H1 (cell line): ENCODE measurements at regions not wholly inside any gene's neighbourhood (a gene's known extent, or its start where the extent isn't known, plus 50 kb on each side); places are given as distances from the start of the nearest gene placed in this dataset.

Experiments
- CTCF ChIA-PET: fragments of 300-600 bp; sonication (Branson Sonifier 250); formaldehyde crosslinking; loops from one replicate; lab custom pipeline; 2021; ENCODE audit not compliant: partially characterized antibody; lab: Charles Lee
- POLR2A ChIA-PET: fragments of 300-600 bp; sonication (Branson Sonifier 250); formaldehyde crosslinking; loops from one replicate; lab custom pipeline; 2021; ENCODE audit warnings: inconsistent platforms; ENCODE audit not compliant: partially characterized antibody; lab: Charles Lee
- DNase-seq, 2 experiments: peaks; one replicate each; pipeline versions ENCODE4 v3.0.0 to v3.0.0-alpha.2; 2010 to 2022; ENCODE audit warnings: low spot score in 2 of 2, low read depth in 1 of 2, mixed read lengths in 1 of 2
- FAIRE-seq: peaks from 2 replicates; lab custom pipeline; 2011; peaks lifted over from hg19 to GRCh38; lab: Jason Lieb, UNC
- H2AFZ ChIP-seq: 2 replicates; pipeline ENCODE4 v1.8.1; 2012; ENCODE audit warnings: low read length, inconsistent platforms
- H2AK5ac ChIP-seq: 2 replicates; pipeline ENCODE4 v1.6.1; 2013; ENCODE audit warnings: low read depth, low read length
- H2BK120ac ChIP-seq: replicated peaks from 2 replicates; pipeline ENCODE3; 2013; ENCODE audit warnings: low read depth, low read length, inconsistent platforms
- H2BK12ac ChIP-seq: 2 replicates; pipeline ENCODE4 v1.6.1; 2013; ENCODE audit warnings: low read depth, low read length
- H2BK15ac ChIP-seq: 2 replicates; pipeline ENCODE4 v1.6.1; 2013; ENCODE audit warnings: low read length
- H2BK20ac ChIP-seq: 2 replicates; pipeline ENCODE4 v1.6.1; 2013; ENCODE audit warnings: low read length
- H2BK5ac ChIP-seq: 2 replicates; pipeline ENCODE4 v1.6.1; 2013; ENCODE audit warnings: low read depth, low read length
- H3K14ac ChIP-seq: 2 replicates; pipeline ENCODE4 v1.6.1; 2013; ENCODE audit warnings: inconsistent platforms; ENCODE audit not compliant: insufficient read length
- H3K18ac ChIP-seq: 2 replicates; pipeline ENCODE4 v1.6.1; 2013; ENCODE audit warnings: low read length; ENCODE audit errors: extremely low read depth
- H3K23ac ChIP-seq: 2 replicates; pipeline ENCODE4 v1.6.1; 2013; ENCODE audit warnings: inconsistent platforms; ENCODE audit not compliant: insufficient read length
- H3K23me2 ChIP-seq: 2 replicates; pipeline ENCODE4 v1.6.1; 2013; ENCODE audit warnings: low read depth, low read length
- H3K27ac ChIP-seq: 2 replicates; pipeline ENCODE4 v1.6.1; 2011; ENCODE audit warnings: low read depth, low read length, inconsistent platforms
- H3K27me3 ChIP-seq, 4 experiments: replicated peaks in 1 of 4; 1 replicate in 1 of 4; 2 replicates in 3 of 4; pipeline versions ENCODE4 v1.6.1 to v1.8.1; 2011 to 2013; ENCODE audit warnings: low read length in 3 of 4, mild to moderate bottlenecking in 3 of 4, inconsistent platforms in 2 of 4, mixed read lengths in 2 of 4, moderate library complexity in 1 of 4; ENCODE audit not compliant: control insufficient read depth in 3 of 4, insufficient read depth in 3 of 4; ENCODE audit errors: extremely low read depth in 1 of 4
- H3K36me3 ChIP-seq, 4 experiments: 2 replicates each; pipeline versions ENCODE4 v1.6.1 to v1.8.1; 2011 to 2013; ENCODE audit warnings: mild to moderate bottlenecking in 4 of 4, low read length in 3 of 4, moderate library complexity in 2 of 4, control low read depth in 1 of 4, inconsistent platforms in 1 of 4; ENCODE audit not compliant: insufficient read depth in 4 of 4, control insufficient read depth in 2 of 4
- H3K4ac ChIP-seq: replicated peaks from 2 replicates; pipeline ENCODE3; 2013; ENCODE audit warnings: low read length, low read depth, mixed read lengths, inconsistent platforms; ENCODE audit not compliant: insufficient read length
- H3K4me1 ChIP-seq, 4 experiments: replicated peaks in 1 of 4; 1 replicate in 1 of 4; 2 replicates in 3 of 4; pipeline versions ENCODE4 v1.6.1 to v1.8.1; 2011 to 2013; ENCODE audit warnings: low read length in 3 of 4, inconsistent platforms in 2 of 4, mixed read lengths in 1 of 4; ENCODE audit not compliant: insufficient read depth in 4 of 4, control insufficient read depth in 3 of 4
- H3K4me2 ChIP-seq, 2 experiments: 2 replicates each; pipeline versions ENCODE4 v1.6.1 to v1.8.1; 2011 to 2013; ENCODE audit warnings: low read depth in 2 of 2, low read length in 2 of 2, control low read depth in 1 of 2, inconsistent platforms in 1 of 2, mild to moderate bottlenecking in 1 of 2; ENCODE audit not compliant: insufficient read depth in 1 of 2
- H3K4me3 ChIP-seq, 4 experiments: fragments of 200-600, 300-600 bp in 1 of 4; sonication (generic), shearing (Covaris generic), sonication (Bioruptor Twin) in 1 of 4; 2 replicates each; pipeline versions ENCODE4 v1.5.1 to v1.8.1; 2011 to 2016; ENCODE audit warnings: low read length in 4 of 4, low read depth in 3 of 4, control low read depth in 2 of 4, inconsistent platforms in 2 of 4, mild to moderate bottlenecking in 2 of 4, mixed read lengths in 1 of 4, moderate library complexity in 1 of 4; ENCODE audit not compliant: insufficient read depth in 2 of 4; ENCODE audit errors: extremely low read depth in 1 of 4
- H3K56ac ChIP-seq: replicated peaks from 2 replicates; pipeline ENCODE3; 2013; ENCODE audit warnings: low read depth, mild to moderate bottlenecking, mixed read lengths, low read length, inconsistent platforms; ENCODE audit not compliant: insufficient read length
- H3K79me1 ChIP-seq: 2 replicates; pipeline ENCODE4 v1.6.1; 2013; ENCODE audit warnings: low read depth, low read length, control low read depth
- H3K79me2 ChIP-seq, 2 experiments: 2 replicates each; pipeline versions ENCODE4 v1.6.1 to v1.8.1; 2012 to 2013; ENCODE audit warnings: low read length in 2 of 2, mild to moderate bottlenecking in 2 of 2, inconsistent platforms in 1 of 2; ENCODE audit not compliant: insufficient read depth in 2 of 2, control insufficient read depth in 1 of 2
- H3K9ac ChIP-seq, 4 experiments: replicated peaks in 1 of 4; 1 replicate in 1 of 4; 2 replicates in 3 of 4; pipeline versions ENCODE4 v1.6.1 to v1.8.1; 2011 to 2013; ENCODE audit warnings: low read depth in 3 of 4, low read length in 3 of 4, control low read depth in 2 of 4, mild to moderate bottlenecking in 2 of 4, moderate library complexity in 2 of 4, inconsistent platforms in 1 of 4; ENCODE audit errors: extremely low read depth in 1 of 4
- H3K9me3 ChIP-seq, 2 experiments: 2 replicates each; pipeline versions ENCODE4 v1.6.1 to v1.8.1; 2012 to 2013; ENCODE audit warnings: mild to moderate bottlenecking in 2 of 2, moderate library complexity in 2 of 2, control low read depth in 1 of 2, inconsistent platforms in 1 of 2, low read depth in 1 of 2, low read length in 1 of 2, mixed read lengths in 1 of 2; ENCODE audit not compliant: insufficient read depth in 2 of 2
- H4K20me1 ChIP-seq, 2 experiments: replicated peaks in 1 of 2; 2 replicates each; pipeline versions ENCODE3 to v1.8.1; 2011 to 2013; ENCODE audit warnings: inconsistent platforms in 2 of 2, low read length in 2 of 2, mild to moderate bottlenecking in 1 of 2; ENCODE audit not compliant: insufficient read depth in 2 of 2, control insufficient read depth in 1 of 2
- H4K5ac ChIP-seq: 2 replicates; pipeline ENCODE4 v1.6.1; 2013; ENCODE audit warnings: low read length, low read depth, mixed read lengths, inconsistent platforms; ENCODE audit not compliant: insufficient read length
- H4K8ac ChIP-seq: 2 replicates; pipeline ENCODE4 v1.8.0; 2013; ENCODE audit warnings: mild to moderate bottlenecking, moderate library complexity, low read length, inconsistent platforms; ENCODE audit not compliant: insufficient read depth; ENCODE audit errors: extremely low read depth
- H4K91ac ChIP-seq: replicated peaks from 2 replicates; pipeline ENCODE3; 2013; ENCODE audit warnings: low read length, mixed read lengths, inconsistent platforms; ENCODE audit not compliant: insufficient read length
- BCL11A ChIP-seq, 2 experiments: IDR thresholded peaks; one replicate each; pipeline ENCODE4 v1.6.1; 2011; ENCODE audit warnings: low read depth in 2 of 2, low read length in 2 of 2, mild to moderate bottlenecking in 2 of 2
- CHD2 ChIP-seq: IDR thresholded peaks from 2 replicates; pipeline ENCODE4 v1.6.1; 2012; ENCODE audit warnings: low read length, improper control_type of control experiment
- GTF2F1 ChIP-seq: IDR thresholded peaks from 2 replicates; pipeline ENCODE4 v1.6.1; 2012; ENCODE audit warnings: low read depth, low read length, improper control_type of control experiment, borderline replicate concordance
- KDM4A ChIP-seq: IDR thresholded peaks from one replicate; pipeline ENCODE4 v1.7.1; 2012; ENCODE audit warnings: low read depth, mild to moderate bottlenecking, moderate library complexity, low read length, inconsistent platforms; ENCODE audit not compliant: severe bottlenecking
- RFX5 ChIP-seq: IDR thresholded peaks from 2 replicates; pipeline ENCODE4 v1.6.1; 2011; ENCODE audit warnings: low read depth, low read length, improper control_type of control experiment, borderline replicate concordance
- RNF2 ChIP-seq: fragments of 200-900, 300-1000 bp; sonication (generic); IDR thresholded peaks from 2 replicates; pipeline ENCODE4 v1.7.1; 2016; ENCODE audit warnings: borderline replicate concordance, low read depth, mild to moderate bottlenecking, antibody characterized with exemption, low read length; ENCODE audit not compliant: poor library complexity, severe bottlenecking; ENCODE audit errors: missing control alignments
- SIN3A ChIP-seq, 2 experiments: IDR thresholded peaks in 1 of 2; conservative IDR thresholded peaks in 1 of 2; 2 replicates each; pipeline ENCODE4 v1.6.1; 2011 to 2012; ENCODE audit warnings: low read length in 2 of 2, improper control_type of control experiment in 1 of 2, low read depth in 1 of 2, mild to moderate bottlenecking in 1 of 2
- SIRT6 ChIP-seq: IDR thresholded peaks from one replicate; pipeline ENCODE4 v1.7.1; 2012; ENCODE audit warnings: low read length, inconsistent platforms
- SP4 ChIP-seq: IDR thresholded peaks from 2 replicates; pipeline ENCODE4 v1.6.1; 2012; ENCODE audit warnings: low read length, inconsistent platforms
- TAF7 ChIP-seq: optimal IDR thresholded peaks from 2 replicates; pipeline ENCODE3; 2011; ENCODE audit warnings: low read depth, mild to moderate bottlenecking, inconsistent platforms, low read length, moderate library complexity, borderline replicate concordance
- USF2 ChIP-seq: IDR thresholded peaks from 2 replicates; pipeline ENCODE4 v1.6.1; 2011; ENCODE audit warnings: low read length, improper control_type of control experiment
- YY1 ChIP-seq: IDR thresholded peaks from 2 replicates; pipeline ENCODE4 v1.6.1; 2011; ENCODE audit warnings: low read depth, mild to moderate bottlenecking, low read length
- WGBS, 2 experiments: shearing (Covaris generic) in 1 of 2; methylation state at CpG; one replicate each; pipeline versions ENCODE4 v1.1.6 to v1.1.7; 2013 to 2015; ENCODE audit warnings: low lambda C conversion rate in 2 of 2, mixed read lengths in 2 of 2, inconsistent platforms in 1 of 2, low coverage in 1 of 2, missing lambda C conversion rate in 1 of 2; ENCODE audit not compliant: insufficient replicate concordance in 2 of 2, insufficient coverage in 1 of 2, insufficient read length in 1 of 2; ENCODE audit errors: extremely low coverage in 1 of 2, missing lambda C conversion rate in 1 of 2; 5-methylcytosine and 5-hydroxymethylcytosine counted together

GRCh38 chr5:104353371-104353770, 790.8 kb upstream of the NUDT12 start:
- H2BK20ac ChIP-seq, result no peak overlapping the region
- H2AK5ac ChIP-seq, result no peak overlapping the region
- H3K4me2 ChIP-seq, result no peak overlapping the region
- no peak overlapping the region; the same call in 1 of the 2 replicates for H2AFZ ChIP-seq
- H3K27me3 ChIP-seq, result no peaks in the 10 kb centered on the region
- no peak overlapping the region for H3K56ac ChIP-seq
- no peak overlapping the region for H3K23ac ChIP-seq
- no peak overlapping the region for H3K27ac ChIP-seq
- no peaks in the 10 kb centered on the region for H3K36me3 ChIP-seq
- H4K8ac ChIP-seq, result no peak overlapping the region
- no peak overlapping the region for H3K4ac ChIP-seq
- 82% methylated on average over 4 of the region's 4 CpGs; no CpG with 5 or more reads in 1 of the 2 experiments for WGBS, 2 experiments
- H3K18ac ChIP-seq, result no peak overlapping the region
- no peak overlapping the region for H2BK12ac ChIP-seq
- no peak overlapping the region for H3K4me3 ChIP-seq
- H4K20me1 ChIP-seq, result no peaks in the 10 kb centered on the region
- H2BK15ac ChIP-seq, result no peak overlapping the region
- no peak for DNase-seq
- H4K91ac ChIP-seq, result no peak overlapping the region
- H3K14ac ChIP-seq, result no peak overlapping the region
- no peak overlapping the region for H3K9ac ChIP-seq
- ChIA-PET CTCF (no interaction called here), POLR2A (no interaction called here)
- H3K79me2 ChIP-seq, result no peaks in the 10 kb centered on the region
- no peak overlapping the region for H2BK5ac ChIP-seq
- H2BK120ac ChIP-seq, result no peak overlapping the region
- FAIRE-seq, result no peak
- no peak overlapping the region for H4K5ac ChIP-seq
- peaks cover 0 to 2% (median 0%) of the 10 kb centered on the region in 4 experiments; a peak in 1 of 7 replicates for H3K4me1 ChIP-seq
- TF ChIP-seq KDM4A (no peak), SP4 (no peak), YY1 (no peak), CHD2 (no peak), RFX5 (no peak), RNF2 (no peak), GTF2F1 (no peak), BCL11A (IDR thresholded peaks at IDR 0.05; ENCODE audit: low read depth in 2 of 2, low read length in 2 of 2) (no peak), SIN3A (conservative IDR thresholded peaks at IDR 0.05 in 1 of 2, IDR thresholded peaks at IDR 0.05 in 1 of 2; ENCODE audit: low read depth in 1 of 2, low read length in 2 of 2) (no peak), TAF7 (no peak), USF2 (no peak), SIRT6 (no peak)
- no peaks in the 10 kb centered on the region for H3K9me3 ChIP-seq
- H3K23me2 ChIP-seq, result no peaks in the 10 kb centered on the region
- no peaks in the 10 kb centered on the region for H3K79me1 ChIP-seq
